Keratinocyte (primary cell): ENCODE measurements at regions not wholly inside any gene's neighbourhood (a gene's known extent, or its start where the extent isn't known, plus 50 kb on each side); places are given as distances from the start of the nearest gene placed in this dataset.

Experiments used
- DNase-seq: peaks from one replicate; pipeline ENCODE4 v3.0.0-alpha.2; 2011; ENCODE audit warnings: low read depth, missing footprints, low spot score
- FAIRE-seq: peaks from 2 replicates; lab custom pipeline; 2011; peaks lifted over from hg19 to GRCh38; lab: Jason Lieb, UNC
- H2AFZ ChIP-seq: 2 replicates; pipeline ENCODE4 v1.6.0; 2012; ENCODE audit warnings: low read length, control low read depth, inconsistent platforms; ENCODE audit not compliant: control insufficient read depth
- H3K27ac ChIP-seq: 2 replicates; pipeline ENCODE4 v1.5.1; 2011; ENCODE audit warnings: low read length; ENCODE audit not compliant: control insufficient read depth, insufficient read depth
- H3K27me3 ChIP-seq: 3 replicates; pipeline ENCODE4 v1.6.0; 2011; ENCODE audit warnings: low read length; ENCODE audit not compliant: control insufficient read depth, insufficient read depth; ENCODE audit errors: extremely low read depth
- H3K36me3 ChIP-seq, 2 experiments: 2 replicates in 1 of 2; 3 replicates in 1 of 2; pipeline ENCODE4 v1.5.1; 2011; ENCODE audit warnings: low read length in 2 of 2, mild to moderate bottlenecking in 1 of 2; ENCODE audit not compliant: control insufficient read depth in 2 of 2, insufficient read depth in 2 of 2; ENCODE audit errors: extremely low read depth in 1 of 2
- H3K4me1 ChIP-seq: 3 replicates; pipeline ENCODE4 v1.5.1; 2011; ENCODE audit warnings: low read length; ENCODE audit not compliant: control insufficient read depth, insufficient read depth; ENCODE audit errors: extremely low read depth
- H3K4me2 ChIP-seq: 3 replicates; pipeline ENCODE4 v1.6.0; 2011; ENCODE audit warnings: low read depth, low read length; ENCODE audit not compliant: control insufficient read depth, insufficient read depth; ENCODE audit errors: extremely low read depth
- H3K4me3 ChIP-seq, 3 experiments: fragments of 200-600 bp in 1 of 3; sonication (generic) in 1 of 3; 2 replicates in 2 of 3; 3 replicates in 1 of 3; pipeline ENCODE4 v1.5.1; 2011 to 2016; ENCODE audit warnings: low read length in 3 of 3, mild to moderate bottlenecking in 3 of 3, control low read depth in 2 of 3, inconsistent platforms in 1 of 3, low read depth in 1 of 3, mixed read lengths in 1 of 3, mixed run types in 1 of 3, moderate library complexity in 1 of 3; ENCODE audit not compliant: control insufficient read depth in 2 of 3, insufficient read depth in 2 of 3; ENCODE audit errors: extremely low read depth in 1 of 3
- H3K79me2 ChIP-seq: 2 replicates; pipeline ENCODE4 v1.6.0; 2012; ENCODE audit warnings: low read length; ENCODE audit not compliant: control insufficient read depth, insufficient read depth
- H3K9ac ChIP-seq: 3 replicates; pipeline ENCODE4 v1.6.0; 2011; ENCODE audit warnings: low read length; ENCODE audit not compliant: control insufficient read depth, insufficient read depth; ENCODE audit errors: extremely low read depth
- H3K9me1 ChIP-seq: 3 replicates; pipeline ENCODE4 v1.6.0; 2011; ENCODE audit warnings: low read length; ENCODE audit not compliant: control insufficient read depth, insufficient read depth; ENCODE audit errors: extremely low read depth
- H3K9me3 ChIP-seq: 2 replicates; pipeline ENCODE4 v1.5.1; 2012; ENCODE audit warnings: low read depth, low read length; ENCODE audit not compliant: control insufficient read depth
- H4K20me1 ChIP-seq: 3 replicates; pipeline ENCODE4 v1.6.0; 2011; ENCODE audit warnings: low read length; ENCODE audit not compliant: control insufficient read depth, insufficient read depth; ENCODE audit errors: extremely low read depth
- EZH2 ChIP-seq: IDR thresholded peaks from one replicate; pipeline ENCODE4 v1.6.1; 2012; ENCODE audit warnings: inconsistent platforms, mild to moderate bottlenecking, low read length, moderate library complexity
- dilution Hi-C: fragments of 300-500 bp; cut with MboI; formaldehyde crosslinking; loops from one replicate; pipeline ENCODE4 v1.7.0; 2020; ENCODE audit warnings: low sequenced_read_pairs; ENCODE audit not compliant: extremely low pct_ligation_motif_present
- TF ChIP-seq, protein P1 (sequence below), 3 experiments: IDR thresholded peaks in 1 of 3; conservative IDR thresholded peaks in 1 of 3; optimal IDR thresholded peaks in 1 of 3; 2 replicates in 2 of 3; 3 replicates in 1 of 3; pipeline versions ENCODE3 to v1.5.1; 2011; ENCODE audit warnings: low read length in 3 of 3, mild to moderate bottlenecking in 3 of 3, moderate library complexity in 2 of 3, control low read depth in 1 of 3, inconsistent platforms in 1 of 3; ENCODE audit not compliant: insufficient read depth in 2 of 3; ENCODE audit errors: extremely low read depth in 1 of 3

DNA sequence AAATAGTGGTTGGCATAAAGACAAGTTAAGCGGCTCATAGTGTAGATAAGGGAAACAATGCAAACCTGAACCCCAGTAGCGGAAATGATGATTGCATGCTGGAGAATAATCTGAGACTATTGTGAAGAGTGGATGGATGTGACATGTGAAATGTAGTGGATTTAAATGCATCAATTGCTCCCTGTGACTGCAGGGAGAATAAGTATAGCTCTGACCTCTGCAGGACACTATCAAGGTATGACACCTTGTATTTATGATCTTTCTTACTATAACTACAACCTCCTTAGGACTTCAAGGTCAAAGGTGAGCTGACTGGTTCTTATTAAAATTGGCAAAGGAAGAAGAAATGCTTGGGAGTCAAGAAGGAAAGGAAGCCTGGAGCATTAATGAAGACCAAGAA is 285.6 kb downstream of the GRIN2B start:
- Histone ChIP-seq H3K4me1 (no peaks in the 10 kb centered on the region), H4K20me1 (no peaks in the 10 kb centered on the region), H3K79me2 (no peaks in the 10 kb centered on the region), H3K4me3 (no peak overlapping the region), H3K27me3 (no peaks in the 10 kb centered on the region), H2AFZ (no peak overlapping the region), H3K9ac (no peak overlapping the region), H3K36me3 (no peaks in the 10 kb centered on the region), H3K9me3 (no peaks in the 10 kb centered on the region), H3K9me1 (no peaks in the 10 kb centered on the region), H3K4me2 (no peak overlapping the region), H3K27ac (no peak overlapping the region)
- DNase-seq (no peak), FAIRE-seq (no peak)
- no peak for TF ChIP-seq EZH2
- TF ChIP-seq, protein P1, sequence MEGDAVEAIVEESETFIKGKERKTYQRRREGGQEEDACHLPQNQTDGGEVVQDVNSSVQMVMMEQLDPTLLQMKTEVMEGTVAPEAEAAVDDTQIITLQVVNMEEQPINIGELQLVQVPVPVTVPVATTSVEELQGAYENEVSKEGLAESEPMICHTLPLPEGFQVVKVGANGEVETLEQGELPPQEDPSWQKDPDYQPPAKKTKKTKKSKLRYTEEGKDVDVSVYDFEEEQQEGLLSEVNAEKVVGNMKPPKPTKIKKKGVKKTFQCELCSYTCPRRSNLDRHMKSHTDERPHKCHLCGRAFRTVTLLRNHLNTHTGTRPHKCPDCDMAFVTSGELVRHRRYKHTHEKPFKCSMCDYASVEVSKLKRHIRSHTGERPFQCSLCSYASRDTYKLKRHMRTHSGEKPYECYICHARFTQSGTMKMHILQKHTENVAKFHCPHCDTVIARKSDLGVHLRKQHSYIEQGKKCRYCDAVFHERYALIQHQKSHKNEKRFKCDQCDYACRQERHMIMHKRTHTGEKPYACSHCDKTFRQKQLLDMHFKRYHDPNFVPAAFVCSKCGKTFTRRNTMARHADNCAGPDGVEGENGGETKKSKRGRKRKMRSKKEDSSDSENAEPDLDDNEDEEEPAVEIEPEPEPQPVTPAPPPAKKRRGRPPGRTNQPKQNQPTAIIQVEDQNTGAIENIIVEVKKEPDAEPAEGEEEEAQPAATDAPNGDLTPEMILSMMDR (optimal IDR thresholded peaks at IDR 0.05 in 1 of 3, IDR thresholded peaks at IDR 0.05 in 1 of 3, conservative IDR thresholded peaks at IDR 0.05 in 1 of 3; ENCODE audit: extremely low read depth in 1 of 3, insufficient read depth in 2 of 3, low read length in 3 of 3): no peak
- dilution Hi-C loops: no loop called here

- H3K4me2 ChIP-seq: no peak overlapping the region
- no peak overlapping the region for H3K27ac ChIP-seq
- no peaks in the 10 kb centered on the region for H3K36me3 ChIP-seq
- FAIRE-seq (no peak), DNase-seq (no peak)
- H3K79me2 ChIP-seq: no peaks in the 10 kb centered on the region
- H3K9ac ChIP-seq: no peak overlapping the region
- H3K9me3 ChIP-seq: no peaks in the 10 kb centered on the region
- dilution Hi-C loops: no loop called here
- H3K4me1 ChIP-seq: no peaks in the 10 kb centered on the region
- H3K4me3 ChIP-seq: no peak overlapping the region
- TF ChIP-seq EZH2: no peak
- TF ChIP-seq, protein P1 (optimal IDR thresholded peaks at IDR 0.05 in 1 of 3, IDR thresholded peaks at IDR 0.05 in 1 of 3, conservative IDR thresholded peaks at IDR 0.05 in 1 of 3; ENCODE audit: extremely low read depth in 1 of 3, insufficient read depth in 2 of 3, low read length in 3 of 3): no peak
- no peaks in the 10 kb centered on the region for H3K9me1 ChIP-seq
- H3K27me3 ChIP-seq: no peaks in the 10 kb centered on the region
- H2AFZ ChIP-seq: no peak overlapping the region
- no peaks in the 10 kb centered on the region for H4K20me1 ChIP-seq
Observed at GRCh38 chr12:13692332-13692731, 289.1 kb downstream of the GRIN2B start.
